MV-4-11 (cell line): ENCODE measurements at regions not wholly inside any gene's neighbourhood (a gene's known extent, or its start where the extent isn't known, plus 50 kb on each side); places are given as distances from the start of the nearest gene placed in this dataset.
"Not testable (repeated sequence)": the region's sequence is repeated elsewhere in the genome, so short reads cannot be mapped to it uniquely, and the experiment has no call there.

Source experiments
- DNase-seq: peaks from one replicate; lab custom pipeline; 2025; lab: John Stamatoyannopoulos, UW

DNA sequence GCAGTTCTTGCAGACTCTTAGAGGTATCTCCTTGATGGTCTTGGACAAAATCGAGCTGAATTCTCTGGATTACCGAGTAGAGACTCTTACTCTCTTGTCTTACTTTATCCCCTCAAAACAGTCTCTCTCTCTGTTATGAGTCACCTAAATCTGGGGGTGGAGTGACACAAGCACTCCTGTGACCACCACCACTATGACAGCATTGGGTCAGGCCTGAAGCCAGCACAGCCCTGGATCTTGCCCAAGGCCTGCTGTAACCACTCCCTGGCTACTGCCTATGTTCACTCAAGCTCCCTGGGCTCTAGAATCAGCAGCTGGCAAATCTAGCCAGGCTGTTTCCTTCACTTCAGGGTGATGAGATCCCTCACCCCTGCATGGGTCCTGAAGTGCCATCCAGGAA is 662.5 kb downstream of the LUZP2 start:
- no peak for DNase-seq

DNA sequence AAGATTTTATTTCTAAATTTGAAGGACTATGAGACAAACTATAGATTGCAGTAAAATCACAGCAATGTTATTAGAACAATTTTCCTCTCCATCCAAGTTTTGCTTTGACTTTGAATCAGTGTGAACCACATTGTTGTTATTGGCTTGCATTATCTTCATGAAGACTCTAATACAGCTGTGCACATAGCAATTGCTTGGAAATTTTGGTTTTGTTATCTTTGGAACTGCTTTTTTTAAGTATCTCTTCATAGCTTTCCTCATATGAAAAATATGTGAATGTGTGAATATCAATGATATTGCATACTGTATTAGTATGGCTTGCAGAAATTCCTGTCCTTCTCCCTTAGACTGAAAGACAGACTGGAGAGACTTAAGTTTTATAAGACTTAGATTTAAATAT is 666.6 kb downstream of the LUZP2 start:
- DNase-seq = no peak

DNA sequence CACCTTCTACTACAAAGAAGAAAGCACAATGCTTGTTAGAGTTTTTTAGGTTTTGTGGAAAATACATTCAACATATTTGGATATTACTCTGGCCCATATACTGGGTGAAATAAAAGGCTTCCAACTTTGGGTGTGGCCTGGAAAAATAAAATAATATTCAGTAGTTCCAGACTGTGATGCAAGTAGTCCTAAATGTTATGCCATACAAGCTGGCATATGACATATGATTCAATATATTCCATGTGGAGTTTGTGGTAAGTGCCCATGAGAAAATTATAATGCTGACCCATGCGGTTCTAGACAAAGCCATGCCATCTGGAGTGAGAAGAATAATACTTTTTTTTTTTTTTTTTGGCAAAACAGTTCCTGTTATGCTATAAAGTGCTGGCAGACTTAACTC is 683.3 kb downstream of the LUZP2 start:
- DNase-seq = no peak

GRCh38 chr11:25183411-25183810 is 686.6 kb downstream of the LUZP2 start:
- no peak for DNase-seq

DNA sequence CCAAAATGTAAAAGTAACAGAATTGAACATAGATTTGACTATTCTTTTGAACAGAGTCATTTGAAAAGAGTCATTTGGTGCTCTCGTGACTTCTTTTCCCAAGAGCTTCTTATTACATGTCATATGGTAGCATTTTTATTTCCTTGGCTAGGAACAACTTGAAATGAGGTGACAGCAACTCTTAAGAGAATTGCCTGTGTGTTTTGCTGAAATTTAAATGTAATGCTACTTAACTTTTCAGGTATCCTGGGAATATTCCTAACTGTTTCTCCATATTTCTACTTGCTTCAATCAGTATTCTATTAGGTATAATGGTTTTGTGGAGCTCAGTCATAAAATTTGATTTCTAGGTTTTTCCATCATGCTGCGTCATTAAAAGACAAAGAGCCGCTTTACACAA is 700.7 kb downstream of the LUZP2 start:
- no peak for DNase-seq

DNA sequence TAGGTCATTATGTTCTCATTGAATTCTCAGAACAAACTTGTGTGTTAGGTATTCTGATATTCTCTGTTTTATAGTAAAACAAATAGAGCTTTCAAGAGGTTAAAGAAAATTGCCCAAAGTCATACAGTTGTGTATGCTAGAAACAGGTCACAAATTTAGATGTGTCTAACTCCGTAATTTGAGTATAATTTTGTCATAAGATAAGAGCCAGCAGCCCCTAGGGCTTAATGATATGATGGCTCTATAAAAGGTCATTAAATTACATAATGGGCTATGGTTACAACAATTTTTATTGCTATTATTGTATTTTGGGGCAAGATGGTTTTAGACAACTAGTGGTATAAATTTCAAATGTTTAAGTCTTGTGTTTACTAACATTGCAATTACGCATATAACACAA is 701.9 kb downstream of the LUZP2 start:
- DNase-seq = no peak

GRCh38 chr11:25200925-25201324 is 704.1 kb downstream of the LUZP2 start:
- DNase-seq = no peak

- DNase-seq = no peak
These were observed 709.9 kb downstream of the LUZP2 start for GRCh38 chr11:25206762-25207161.

DNA sequence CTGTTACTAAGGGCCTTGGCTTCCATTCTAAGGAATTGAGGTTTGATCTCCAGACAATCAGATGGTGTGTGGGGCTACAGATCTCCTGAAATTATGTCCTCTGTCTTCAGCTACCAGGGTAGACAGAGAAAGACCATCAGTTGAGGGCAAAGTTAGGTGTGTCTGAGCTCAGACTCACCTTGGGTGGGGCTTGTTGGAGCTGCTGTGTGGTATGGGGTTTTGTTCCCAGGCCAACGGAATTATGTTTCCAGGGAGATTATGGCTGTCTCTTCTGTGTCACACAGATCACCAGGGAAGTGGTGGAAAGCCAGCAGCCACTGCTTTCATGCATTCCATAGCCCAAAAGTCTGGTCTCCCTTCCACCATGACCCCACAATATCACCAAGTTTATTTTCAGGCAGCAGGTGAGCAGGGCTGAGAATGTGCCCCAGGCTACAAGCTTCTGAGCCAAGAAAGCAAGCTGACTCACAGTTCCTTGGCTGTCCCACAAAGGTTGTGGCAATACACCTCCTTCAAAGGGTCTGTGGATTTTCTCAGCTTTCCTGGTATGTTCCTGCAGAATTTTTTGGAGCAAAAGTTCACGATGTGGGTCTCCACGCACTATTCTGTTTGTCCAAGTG is 714.9 kb downstream of the LUZP2 start:
- DNase-seq = no peak

- no peak for DNase-seq
These were observed 717.8 kb downstream of the LUZP2 start for GRCh38 chr11:25214535-25215176.

GRCh38 chr11:25218036-25218435 is 721.2 kb downstream of the LUZP2 start:
- no peak for DNase-seq

- DNase-seq = no peak
These were observed 728.2 kb downstream of the LUZP2 start for GRCh38 chr11:25225078-25225477.

GRCh38 chr11:25242928-25243327 is 746.1 kb downstream of the LUZP2 start:
- DNase-seq = no peak

- no peak for DNase-seq
These were observed 747.3 kb downstream of the LUZP2 start for GRCh38 chr11:25244126-25244525.

- DNase-seq = no peak
These were observed 750.5 kb downstream of the LUZP2 start for GRCh38 chr11:25247336-25247735.

DNA sequence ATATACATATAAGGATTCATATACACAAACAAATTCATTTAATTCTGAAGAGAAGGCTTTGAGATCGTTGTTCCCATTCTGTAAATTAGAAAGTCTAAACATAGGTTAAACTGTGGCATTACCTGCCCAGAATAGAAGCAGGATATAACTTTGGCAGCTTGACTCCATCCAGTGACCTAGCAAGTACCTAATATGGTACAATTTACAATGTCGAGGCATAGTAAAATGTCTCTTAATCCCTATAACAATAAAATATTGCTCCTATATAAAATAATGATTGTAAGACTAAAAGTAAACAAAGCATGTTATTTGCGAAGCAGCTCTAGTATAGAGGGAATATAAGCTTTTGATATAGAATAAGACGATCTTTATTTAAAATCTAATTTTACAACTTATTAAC is 756.0 kb downstream of the LUZP2 start:
- DNase-seq = no peak

- not testable (repeated sequence) for DNase-seq
These were observed 767.0 kb downstream of the LUZP2 start for GRCh38 chr11:25263861-25264260.

GRCh38 chr11:25271301-25271700 is 774.4 kb downstream of the LUZP2 start:
- no peak for DNase-seq

GRCh38 chr11:25272214-25272613 is 775.4 kb downstream of the LUZP2 start:
- no peak for DNase-seq

DNA sequence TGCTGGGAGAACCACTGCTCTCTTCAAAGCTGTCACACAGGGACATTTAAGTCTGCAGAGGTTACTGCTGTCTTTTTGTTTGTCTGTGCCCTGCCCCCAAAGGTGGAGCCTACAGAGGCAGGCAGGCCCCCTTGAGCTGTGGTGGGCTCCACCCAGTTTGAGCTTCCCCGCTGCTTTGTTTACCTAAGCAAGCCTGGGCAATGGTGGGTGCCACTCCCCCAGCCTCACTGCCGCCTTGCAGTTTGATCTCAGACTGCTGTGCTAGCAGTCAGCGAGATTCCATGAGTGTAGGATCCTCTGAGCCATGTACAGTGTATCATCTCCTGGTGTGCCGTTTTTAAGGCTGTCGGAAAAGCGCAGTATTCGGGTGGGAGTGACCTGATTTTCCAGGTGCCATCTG is 784.0 kb downstream of the LUZP2 start:
- not testable (repeated sequence) for DNase-seq

GRCh38 chr11:25293166-25293565 is 796.3 kb downstream of the LUZP2 start:
- DNase-seq = no peak

DNA sequence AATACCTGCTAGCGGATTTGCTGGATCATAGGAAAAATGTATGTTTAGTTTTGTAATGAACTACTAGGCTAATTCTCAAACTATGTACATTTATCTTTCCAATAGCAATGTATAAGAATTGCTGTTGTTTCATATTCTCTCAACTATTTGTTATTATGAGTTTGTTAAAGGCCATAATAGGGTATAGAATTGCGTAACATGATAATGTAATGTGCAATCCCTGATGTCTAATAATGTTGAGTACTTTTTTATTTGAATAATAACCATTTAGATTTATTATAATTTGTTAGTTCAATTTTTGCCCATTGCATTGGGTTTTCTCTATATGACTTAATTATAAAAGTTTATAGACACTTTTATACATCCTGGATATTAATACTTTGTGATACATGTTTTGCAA is 801.6 kb downstream of the LUZP2 start:
- DNase-seq = no peak

DNA sequence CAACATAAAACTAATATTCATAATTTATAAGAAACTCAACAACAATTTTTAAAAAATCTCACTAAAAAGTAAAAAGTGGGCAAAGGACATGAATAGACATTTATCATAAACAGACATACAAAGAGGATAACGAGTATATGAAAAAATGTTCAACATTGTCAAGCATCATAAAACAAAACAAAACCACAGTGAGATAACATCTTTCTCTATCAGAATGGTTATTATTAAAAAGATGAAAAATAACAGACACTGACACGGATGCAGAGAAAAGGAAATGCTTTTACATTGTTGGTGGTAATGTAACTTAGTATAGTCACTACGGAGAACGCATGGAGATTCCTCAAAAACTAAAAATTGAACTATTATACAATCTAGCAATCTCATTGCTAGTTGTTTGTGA is 813.0 kb downstream of the LUZP2 start:
- DNase-seq = no peak

DNA sequence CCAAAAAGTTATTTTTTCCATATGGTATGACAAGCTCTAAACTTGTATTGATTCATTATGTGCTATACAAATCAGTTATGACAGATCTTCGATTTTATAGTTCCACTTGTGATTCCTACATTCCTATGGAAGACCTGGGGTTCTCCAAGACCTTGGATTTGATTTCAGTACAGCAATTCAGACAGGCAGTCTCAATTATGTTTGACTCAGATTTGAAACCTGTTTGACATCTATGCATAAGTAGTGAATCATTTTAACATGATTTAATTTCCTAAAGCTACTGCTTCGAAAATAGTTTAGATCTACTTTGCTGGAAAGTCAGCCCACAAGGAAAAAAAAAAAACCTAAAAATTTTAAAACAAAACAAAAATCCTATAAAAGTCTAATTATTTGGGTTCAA is 820.4 kb downstream of the LUZP2 start:
- no peak for DNase-seq
